Esophagus muscularis mucosa (tissue), 3 donors: ENCODE measurements at regions not wholly inside any gene's neighbourhood (a gene's known extent, or its start where the extent isn't known, plus 50 kb on each side); places are given as distances from the start of the nearest gene placed in this dataset.

Source experiments
- CTCF ChIP-seq, 3 experiments: fragments of 200-600 bp in 2 of 3; fragments of 450-650 bp in 1 of 3; sonication (generic) in 2 of 3; IDR thresholded peaks; one replicate each; pipeline ENCODE4 v1.5.1; 2017 to 2019; ENCODE audit warnings: antibody characterized with exemption in 3 of 3, mild to moderate bottlenecking in 2 of 3, moderate library complexity in 1 of 3
- POLR2AphosphoS5 ChIP-seq, 2 donors: sonication (generic); formaldehyde crosslinking; IDR thresholded peaks; one replicate each; pipeline ENCODE4 v1.6.1; 2017; ENCODE audit warnings: antibody characterized with exemption in 2 of 2

DNA sequence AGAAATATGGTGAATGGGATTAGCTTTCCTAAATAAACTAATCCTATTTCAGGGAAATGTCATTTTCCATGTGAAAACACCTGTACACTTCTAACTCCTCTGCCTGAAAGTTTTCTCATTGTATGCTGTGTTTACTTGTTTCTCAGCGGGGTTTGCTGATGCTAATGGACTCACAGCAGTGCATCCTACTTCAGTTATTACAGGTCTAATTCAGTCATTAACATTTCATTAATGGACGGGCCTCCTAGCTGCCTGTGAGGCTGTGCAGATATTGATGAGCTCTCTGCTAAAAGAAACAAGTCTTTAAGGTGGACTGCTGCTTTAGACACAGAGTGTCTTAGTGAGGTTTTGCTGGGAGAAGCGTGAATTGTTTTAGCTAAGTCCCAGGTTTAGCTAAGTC, 1342.0 kb upstream of the ZEB2 start:
- no peak for TF ChIP-seq CTCF (IDR thresholded peaks at IDR 0.05)
- TF ChIP-seq POLR2AphosphoS5 (IDR thresholded peaks at IDR 0.05), result no peak
